Esophagus (tissue), 2 donors: ENCODE measurements at regions not wholly inside any gene's neighbourhood (a gene's known extent, or its start where the extent isn't known, plus 50 kb on each side); places are given as distances from the start of the nearest gene placed in this dataset.

Experiments
- H3K27ac ChIP-seq, 2 donors: one replicate each; pipeline ENCODE4 v1.5.1; 2013; ENCODE audit warnings: low read depth in 2 of 2, mild to moderate bottlenecking in 2 of 2, inconsistent platforms in 1 of 2, low read length in 1 of 2, moderate library complexity in 1 of 2
- H3K27me3 ChIP-seq, 2 donors: one replicate each; pipeline ENCODE4 v1.6.1; 2013; ENCODE audit warnings: low read length in 2 of 2, control low read depth in 1 of 2, mild to moderate bottlenecking in 1 of 2; ENCODE audit not compliant: insufficient read depth in 2 of 2, control insufficient read depth in 1 of 2
- H3K36me3 ChIP-seq, 2 donors: one replicate each; pipeline ENCODE4 v1.6.1; 2013; ENCODE audit warnings: low read length in 1 of 2; ENCODE audit not compliant: control insufficient read depth in 2 of 2, insufficient read depth in 2 of 2
- H3K4me1 ChIP-seq, 2 donors: one replicate each; pipeline ENCODE4 v1.6.1; 2013; ENCODE audit warnings: low read length in 1 of 2; ENCODE audit not compliant: control insufficient read depth in 2 of 2, insufficient read depth in 2 of 2
- H3K4me3 ChIP-seq, 2 donors: one replicate each; pipeline ENCODE4 v1.5.1; 2013; ENCODE audit warnings: low read length in 2 of 2, mild to moderate bottlenecking in 2 of 2, low read depth in 1 of 2, moderate library complexity in 1 of 2
- H3K9me3 ChIP-seq, 2 donors: one replicate each; pipeline ENCODE4 v1.6.1; 2013; ENCODE audit warnings: mild to moderate bottlenecking in 2 of 2, low read depth in 1 of 2, low read length in 1 of 2, moderate library complexity in 1 of 2; ENCODE audit not compliant: control insufficient read depth in 2 of 2, insufficient read depth in 1 of 2
- WGBS, 2 donors: extraction: QIAGEN DNeasy Blood & Tissue Kit; methylation state at CpG; one replicate each; pipeline ENCODE4 v1.1.7; 2013; 5-methylcytosine and 5-hydroxymethylcytosine counted together
- donor health status: healthy with polysubstance abuse.
- donor health status: Bipolar disorder and iron deficiency.

- Histone ChIP-seq H3K36me3 (no peaks in the 10 kb centered on the region), H3K27me3 (no peaks in the 10 kb centered on the region), H3K4me3 (no peak overlapping the region), H3K27ac (no peak overlapping the region), H3K9me3 (peaks cover 2% of the 10 kb centered on the region in 2 donors), H3K4me1 (no peaks in the 10 kb centered on the region)
- 75 to 79% methylated on average over 2 of the region's 2 CpGs for WGBS, 2 donors
These were observed 125.1 kb downstream of the ESM1 start for GRCh38 chr5:54860321-54860720.

- Histone ChIP-seq H3K4me3 (no peak overlapping the region), H3K36me3 (no peaks in the 10 kb centered on the region), H3K27me3 (no peaks in the 10 kb centered on the region), H3K27ac (no peak overlapping the region), H3K9me3 (peaks cover 2% of the 10 kb centered on the region in 2 donors), H3K4me1 (no peaks in the 10 kb centered on the region)
These were observed 126.1 kb downstream of the ESM1 start for GRCh38 chr5:54859316-54859715.

- H3K36me3 ChIP-seq: no peaks in the 10 kb centered on the region
- H3K27ac ChIP-seq: no peak overlapping the region
- H3K4me3 ChIP-seq: no peak overlapping the region
- no peaks in the 10 kb centered on the region for H3K27me3 ChIP-seq
- H3K4me1 ChIP-seq: no peaks in the 10 kb centered on the region
- whole genome bisulfite sequencing, 2 donors: 86 to 87% methylated on average over 5 of the region's 5 CpGs
- H3K9me3 ChIP-seq: peaks cover 2% of the 10 kb centered on the region in 2 donors
These were observed 130.4 kb downstream of the ESM1 start for GRCh38 chr5:54854883-54855581.

GRCh38 chr5:54852007-54852406 is 133.4 kb downstream of the ESM1 start:
- Histone ChIP-seq H3K4me3 (no peak overlapping the region), H3K27me3 (no peaks in the 10 kb centered on the region), H3K4me1 (no peaks in the 10 kb centered on the region), H3K36me3 (no peaks in the 10 kb centered on the region), H3K9me3 (peaks cover 0 to 2% of the 10 kb centered on the region in 2 donors), H3K27ac (no peak overlapping the region)
- 52 to 57% methylated on average over 3 of the region's 3 CpGs for WGBS, 2 donors

GRCh38 chr5:54851449-54851848 is 133.9 kb downstream of the ESM1 start:
- Histone ChIP-seq H3K27me3 (no peaks in the 10 kb centered on the region), H3K36me3 (no peaks in the 10 kb centered on the region), H3K4me1 (no peaks in the 10 kb centered on the region), H3K4me3 (no peak overlapping the region), H3K9me3 (no peaks in the 10 kb centered on the region), H3K27ac (no peak overlapping the region)
- WGBS, 2 donors: 36 to 43% methylated on average over 4 of the region's 4 CpGs

GRCh38 chr5:54848581-54848980 is 136.8 kb downstream of the ESM1 start:
- Histone ChIP-seq H3K27ac (no peak overlapping the region), H3K4me3 (no peak overlapping the region), H3K27me3 (no peaks in the 10 kb centered on the region), H3K9me3 (no peaks in the 10 kb centered on the region), H3K36me3 (no peaks in the 10 kb centered on the region), H3K4me1 (no peaks in the 10 kb centered on the region)
- WGBS, 2 donors: 69 to 78% methylated on average over 5 of the region's 5 CpGs

GRCh38 chr5:54845567-54845941 is 139.8 kb downstream of the ESM1 start:
- no peak overlapping the region for H3K4me3 ChIP-seq
- WGBS, 2 donors: 54 to 69% methylated on average over 3 of the region's 3 CpGs
- no peaks in the 10 kb centered on the region for H3K9me3 ChIP-seq
- H3K27me3 ChIP-seq: no peaks in the 10 kb centered on the region
- no peaks in the 10 kb centered on the region for H3K4me1 ChIP-seq
- no peak overlapping the region for H3K27ac ChIP-seq
- no peaks in the 10 kb centered on the region for H3K36me3 ChIP-seq

GRCh38 chr5:54844905-54845566 is 140.4 kb downstream of the ESM1 start:
- WGBS, 2 donors: 23 to 31% methylated on average over 6 of the region's 6 CpGs
- H3K4me3 ChIP-seq: no peak overlapping the region
- H3K4me1 ChIP-seq: no peaks in the 10 kb centered on the region
- no peaks in the 10 kb centered on the region for H3K36me3 ChIP-seq
- no peak overlapping the region for H3K27ac ChIP-seq
- H3K27me3 ChIP-seq: no peaks in the 10 kb centered on the region
- no peaks in the 10 kb centered on the region for H3K9me3 ChIP-seq

- Histone ChIP-seq H3K4me1 (no peaks in the 10 kb centered on the region), H3K36me3 (no peaks in the 10 kb centered on the region), H3K4me3 (no peak overlapping the region), H3K27me3 (no peaks in the 10 kb centered on the region), H3K9me3 (no peaks in the 10 kb centered on the region), H3K27ac (no peak overlapping the region)
- 68 to 72% methylated on average over 4 of the region's 4 CpGs for WGBS, 2 donors
These were observed 141.1 kb downstream of the ESM1 start for GRCh38 chr5:54844266-54844665.

- Histone ChIP-seq H3K4me3 (no peak overlapping the region), H3K4me1 (no peaks in the 10 kb centered on the region), H3K9me3 (no peaks in the 10 kb centered on the region), H3K27ac (no peak overlapping the region), H3K27me3 (no peaks in the 10 kb centered on the region), H3K36me3 (no peaks in the 10 kb centered on the region)
- WGBS, 2 donors: 95 to 96% methylated on average over 1 of the region's 1 CpG
These were observed 143.9 kb downstream of the ESM1 start for GRCh38 chr5:54841481-54841880.
